A673 (cell line): ENCODE measurements at regions not wholly inside any gene's neighbourhood (a gene's known extent, or its start where the extent isn't known, plus 50 kb on each side); places are given as distances from the start of the nearest gene placed in this dataset.

Experiments used
- CTCF ChIP-seq: fragments of 300-800, 200-600 bp; sonication (generic); conservative IDR thresholded peaks from 2 replicates; pipeline ENCODE4 v1.5.1; 2017; ENCODE audit warnings: low read depth, mild to moderate bottlenecking, antibody characterized with exemption, low read length, moderate library complexity, mixed read lengths
- EZH2 ChIP-seq: fragments of 200-600 bp; sonication (generic); IDR thresholded peaks from 2 replicates; pipeline ENCODE4 v1.6.1; 2017; ENCODE audit warnings: borderline replicate concordance, low read depth, mild to moderate bottlenecking, mixed read lengths, antibody characterized with exemption, low read length; ENCODE audit not compliant: poor library complexity, severe bottlenecking

GRCh38 chr12:118582863-118583262 lies 206.5 kb downstream of the SUDS3 start:
- no peak for TF ChIP-seq CTCF
- no peak for TF ChIP-seq EZH2
